ENCODE measurements at regions not wholly inside any gene's neighbourhood (a gene's known extent, or its start where the extent isn't known, plus 50 kb on each side); places are given as distances from the start of the nearest gene placed in this dataset.

GRCh38 chr10:52551046-52551445, 221.5 kb downstream of the MBL2 start:
- Histone ChIP-seq H3K27me3 (no peaks in the 10 kb centered on the region), H3K9me3 (no peaks in the 10 kb centered on the region), H3K36me3 (no peaks in the 10 kb centered on the region), H3K27ac (no peak overlapping the region), H3K4me3 (no peak overlapping the region), H3K4me1 (no peaks in the 10 kb centered on the region)
- ATAC-seq (no peak), DNase-seq (no peak)
- TF ChIP-seq POLR2A (IDR thresholded peaks at IDR 0.05): no peak
- TF ChIP-seq CTCF (IDR thresholded peaks at IDR 0.05): no peak
- intact Hi-C loops (cut with DNase I): no loop called here

- Histone ChIP-seq H3K27ac (no peak overlapping the region), H3K36me3 (no peaks in the 10 kb centered on the region), H3K4me3 (no peak overlapping the region), H3K9me3 (no peaks in the 10 kb centered on the region), H3K27me3 (peaks cover 0 to 2% (median 0%) of the 10 kb centered on the region in 9 donors), H3K4me1 (no peaks in the 10 kb centered on the region)
- intact Hi-C loops (cut with DNase I): no loop called here
- TF ChIP-seq CTCF (IDR thresholded peaks at IDR 0.05) (no peak), POLR2A (IDR thresholded peaks at IDR 0.05) (no peak)
- no peak for ATAC-seq
- WGBS, 4 donors: 92 to 100% (median 96%) methylated on average over 1 of the region's 1 CpG
- DNase-seq: no peak
Measured at GRCh38 chr10:52558090-52558489, 214.5 kb downstream of the MBL2 start.

- DNase-seq: no peak
- no peak for TF ChIP-seq CTCF (IDR thresholded peaks at IDR 0.05)
- no peak for TF ChIP-seq POLR2A (IDR thresholded peaks at IDR 0.05)
- Histone ChIP-seq H3K36me3 (no peaks in the 10 kb centered on the region), H3K27ac (no peak overlapping the region), H3K4me1 (no peaks in the 10 kb centered on the region), H3K4me3 (no peak overlapping the region), H3K9me3 (no peaks in the 10 kb centered on the region), H3K27me3 (peaks cover 0 to 2% (median 0%) of the 10 kb centered on the region in 9 donors)
- 85 to 93% (median 86%) methylated on average over 3 of the region's 3 CpGs for WGBS, 4 donors
- no peak for ATAC-seq
- intact Hi-C loops (cut with DNase I): loop anchor here in 1 of 10 donors (10.0 kb wide), 1 partner anchor 257 kb away; no protein-coding TSS in a partner anchor
Measured at GRCh38 chr10:52561322-52561721, 211.3 kb downstream of the MBL2 start.

GRCh38 chr10:52563360-52563759, 209.2 kb downstream of the MBL2 start:
- peaks cover 0 to 2% (median 0%) of the 10 kb centered on the region in 9 donors for H3K27me3 ChIP-seq
- H3K36me3 ChIP-seq: no peaks in the 10 kb centered on the region
- 88 to 92% (median 90%) methylated on average over 1 of the region's 1 CpG for WGBS, 4 donors
- H3K4me3 ChIP-seq: no peak overlapping the region
- DNase-seq: no peak
- no peak for TF ChIP-seq POLR2A (IDR thresholded peaks at IDR 0.05)
- no peak for TF ChIP-seq CTCF (IDR thresholded peaks at IDR 0.05)
- H3K27ac ChIP-seq: no peak overlapping the region
- H3K4me1 ChIP-seq: no peaks in the 10 kb centered on the region
- intact Hi-C loops (cut with DNase I): loop anchor here in 1 of 10 donors (10.0 kb wide), 1 partner anchor 259 kb away; no protein-coding TSS in a partner anchor
- no peaks in the 10 kb centered on the region for H3K9me3 ChIP-seq
- no peak for ATAC-seq
